Heart left ventricle (tissue), 16 donors: ENCODE measurements at regions not wholly inside any gene's neighbourhood (a gene's known extent, or its start where the extent isn't known, plus 50 kb on each side); places are given as distances from the start of the nearest gene placed in this dataset.

Experiments
- ATAC-seq, 4 donors: fragments of 200-7000 bp; cut with Tn5 transposase; one replicate each; pipeline ENCODE4 v1.9.1; 2020 to 2022; ENCODE audit warnings: moderate library complexity in 4 of 4, mild to moderate bottlenecking in 3 of 4, moderate number of reproducible peaks in 1 of 4
- DNase-seq, 5 donors: peaks; one replicate each; pipeline ENCODE4 v3.0.0-alpha.2; 2020
- H3K27ac ChIP-seq, 12 donors: fragments of 200-600 bp; sonication (generic) in 4 of 12; one replicate each; pipeline versions ENCODE4 v1.5.0 to v1.8.0; 2016 to 2022; ENCODE audit warnings: mild to moderate bottlenecking in 2 of 12
- H3K27me3 ChIP-seq, 9 donors: fragments of 200-600 bp; sonication (generic) in 2 of 9; one replicate each; pipeline versions ENCODE4 v1.5.1 to v1.8.0; 2016 to 2022; ENCODE audit warnings: mild to moderate bottlenecking in 3 of 9
- H3K36me3 ChIP-seq, 9 donors: fragments of 200-600 bp; sonication (generic) in 2 of 9; one replicate each; pipeline versions ENCODE4 v1.5.0 to v1.8.0; 2018 to 2022; ENCODE audit warnings: mild to moderate bottlenecking in 2 of 9
- H3K4me1 ChIP-seq, 12 donors: fragments of 200-600 bp; sonication (generic) in 4 of 12; one replicate each; pipeline versions ENCODE4 v1.5.0 to v1.8.0; 2016 to 2022; ENCODE audit warnings: mild to moderate bottlenecking in 3 of 12
- H3K4me3 ChIP-seq, 12 donors: fragments of 200-600 bp; sonication (generic) in 4 of 12; one replicate each; pipeline versions ENCODE4 v1.5.0 to v1.8.0; 2017 to 2022; ENCODE audit warnings: mild to moderate bottlenecking in 9 of 12, moderate library complexity in 4 of 12
- H3K9me3 ChIP-seq, 12 donors: fragments of 200-600 bp; sonication (generic) in 4 of 12; one replicate each; pipeline versions ENCODE4 v1.5.0 to v1.8.0; 2016 to 2022; ENCODE audit warnings: mild to moderate bottlenecking in 1 of 12
- POLR2A ChIP-seq, 2 donors: fragments of 450-650 bp; IDR thresholded peaks; one replicate each; pipeline ENCODE4 v1.6.1; 2017; ENCODE audit warnings: antibody characterized with exemption in 2 of 2, mild to moderate bottlenecking in 2 of 2, moderate library complexity in 2 of 2
- WGBS, 4 donors: extraction: QIAGEN DNeasy Blood & Tissue Kit in 2 of 4; methylation state at CpG; one replicate each; pipeline versions ENCODE4 v1.1.5 to v1.1.7; 2013 to 2018; 5-methylcytosine and 5-hydroxymethylcytosine counted together
- intact Hi-C, 10 donors: fragments of 100-400 bp; cut with DNase I; formaldehyde crosslinking; loops; one replicate each; pipeline versions ENCODE4 v1.11.1 to v1.14.2; 2022
- TF ChIP-seq, protein P1 (sequence below), 12 donors: fragments of 200-600 bp; sonication (generic) in 4 of 12; IDR thresholded peaks; one replicate each; pipeline versions ENCODE4 v1.5.0 to v1.8.0; 2018 to 2022; ENCODE audit warnings: antibody characterized with exemption in 12 of 12, mild to moderate bottlenecking in 5 of 12
- donor health status: ischemic (EF 13 %, LVEDD 7.1; RV severe dilation, severe dysfunction).
- donor health status: healthy with polysubstance abuse.
- donor health status: DM: no; HTN: yes; CAD: no.
- donor health status: DM: no; HTN: no; CAD: no.
- donor health status: ischemic (EF 25% LVEDD 6.9; RV normal size, moderate dysfunction).
- donor health status: ischemic (EF 25% LVEDD 5.7; RV mildly dilated, moderate dysfunction).
- donor health status: healthy.
- donor health status: DM: yes; HTN: yes; CAD: no.
- donor health status: ischemic (EF 35%, LVEDD 5.7; RV mildly dilated, moderate dysfunction).
- donor health status: nonischemic (EF 11% LVEDD 7.7; RV severe dilation, severe dysfunction).
- donor health status: DM: yes; HTN: yes; CAD: no.
- donor health status: PGD.
- donor health status: ischemic (EF 29% LVEDD 5.4; RV normal size, mild dysfunction).
- donor health status: nonischemic (EF 23%, LVEDD 6.1; RV moderate dilation, normal function).

DNA sequence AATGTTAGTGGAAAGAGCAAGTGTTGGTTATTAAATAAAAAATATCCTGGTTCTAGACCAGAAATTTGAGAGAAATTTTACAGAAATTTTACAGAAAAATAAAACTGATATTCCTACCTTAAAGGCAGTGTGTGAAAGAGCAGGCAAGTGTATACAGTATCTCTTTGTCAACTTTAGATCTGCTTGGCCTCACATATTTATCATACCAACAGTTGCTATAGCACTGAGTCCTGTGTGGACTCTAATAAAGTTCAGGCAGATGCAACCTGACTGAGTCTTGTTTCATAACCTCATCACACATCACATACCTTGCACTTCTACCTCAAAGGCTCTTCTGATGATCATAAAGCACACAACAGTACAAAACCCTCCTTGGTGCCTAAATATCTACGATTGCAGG, 552.4 kb upstream of the PCDH15 start:
- Histone ChIP-seq H3K4me3 (no peak overlapping the region), H3K9me3 (no peaks in the 10 kb centered on the region), H3K36me3 (no peaks in the 10 kb centered on the region), H3K27ac (no peak overlapping the region), H3K27me3 (no peaks in the 10 kb centered on the region), H3K4me1 (no peaks in the 10 kb centered on the region)
- ATAC-seq (no peak), DNase-seq (no peak)
- TF ChIP-seq, protein P1, sequence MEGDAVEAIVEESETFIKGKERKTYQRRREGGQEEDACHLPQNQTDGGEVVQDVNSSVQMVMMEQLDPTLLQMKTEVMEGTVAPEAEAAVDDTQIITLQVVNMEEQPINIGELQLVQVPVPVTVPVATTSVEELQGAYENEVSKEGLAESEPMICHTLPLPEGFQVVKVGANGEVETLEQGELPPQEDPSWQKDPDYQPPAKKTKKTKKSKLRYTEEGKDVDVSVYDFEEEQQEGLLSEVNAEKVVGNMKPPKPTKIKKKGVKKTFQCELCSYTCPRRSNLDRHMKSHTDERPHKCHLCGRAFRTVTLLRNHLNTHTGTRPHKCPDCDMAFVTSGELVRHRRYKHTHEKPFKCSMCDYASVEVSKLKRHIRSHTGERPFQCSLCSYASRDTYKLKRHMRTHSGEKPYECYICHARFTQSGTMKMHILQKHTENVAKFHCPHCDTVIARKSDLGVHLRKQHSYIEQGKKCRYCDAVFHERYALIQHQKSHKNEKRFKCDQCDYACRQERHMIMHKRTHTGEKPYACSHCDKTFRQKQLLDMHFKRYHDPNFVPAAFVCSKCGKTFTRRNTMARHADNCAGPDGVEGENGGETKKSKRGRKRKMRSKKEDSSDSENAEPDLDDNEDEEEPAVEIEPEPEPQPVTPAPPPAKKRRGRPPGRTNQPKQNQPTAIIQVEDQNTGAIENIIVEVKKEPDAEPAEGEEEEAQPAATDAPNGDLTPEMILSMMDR (IDR thresholded peaks at IDR 0.05), result no peak
- no peak for TF ChIP-seq POLR2A (IDR thresholded peaks at IDR 0.05)
- intact Hi-C loops, result no loop called here
- 74 to 85% (median 81%) methylated on average over 1 of the region's 1 CpG for WGBS, 4 donors

DNA sequence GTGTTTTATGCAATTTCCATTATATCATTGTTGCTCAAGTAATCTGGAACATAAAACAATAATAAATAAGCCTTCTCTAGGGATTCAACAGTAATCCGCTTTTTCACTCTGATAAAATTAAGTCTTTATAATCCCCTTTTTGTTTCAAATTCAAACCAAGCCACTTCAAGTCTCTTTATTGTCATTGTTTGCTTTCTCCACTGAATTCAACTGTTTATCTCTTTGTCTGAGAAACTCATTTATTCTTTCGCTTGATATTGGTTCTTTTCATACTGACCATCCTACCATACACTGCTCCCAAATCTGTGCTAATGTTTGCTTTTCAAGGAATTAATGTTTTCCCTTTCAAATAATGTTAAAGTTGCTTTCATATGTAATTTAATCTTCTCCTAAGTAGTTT, 550.4 kb upstream of the PCDH15 start:
- no peak overlapping the region for H3K4me3 ChIP-seq
- intact Hi-C loops, result no loop called here
- ATAC-seq (no peak), DNase-seq (no peak)
- WGBS, 4 donors, result 43 to 79% (median 61%) methylated on average over 2 of the region's 2 CpGs
- TF ChIP-seq, protein P1 (IDR thresholded peaks at IDR 0.05), result no peak
- no peak for TF ChIP-seq POLR2A (IDR thresholded peaks at IDR 0.05)
- H3K9me3 ChIP-seq, result no peaks in the 10 kb centered on the region
- H3K36me3 ChIP-seq, result no peaks in the 10 kb centered on the region
- no peaks in the 10 kb centered on the region for H3K27me3 ChIP-seq
- no peak overlapping the region for H3K27ac ChIP-seq
- H3K4me1 ChIP-seq, result no peaks in the 10 kb centered on the region

DNA sequence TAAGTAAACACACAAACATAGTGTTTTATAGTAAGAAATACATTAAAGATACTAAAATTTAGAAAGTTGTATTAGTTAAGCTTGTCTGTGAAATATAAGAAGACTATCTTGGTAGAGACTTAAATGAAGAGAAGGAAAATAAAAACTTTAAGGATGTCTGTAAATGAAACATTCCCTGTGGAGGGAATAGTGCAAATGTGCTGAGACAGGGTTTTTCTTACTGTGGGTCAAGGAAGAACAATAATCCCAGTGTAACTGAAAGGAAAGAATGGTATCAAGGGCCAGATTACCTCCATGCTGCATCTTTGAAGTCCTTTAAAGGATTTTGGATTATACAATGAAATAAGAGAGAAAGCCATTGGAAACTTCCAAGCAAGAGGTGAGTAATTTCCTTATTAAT, 547.5 kb upstream of the PCDH15 start:
- no peak for TF ChIP-seq POLR2A (IDR thresholded peaks at IDR 0.05)
- TF ChIP-seq, protein P1 (IDR thresholded peaks at IDR 0.05), result no peak
- intact Hi-C loops, result no loop called here
- Histone ChIP-seq H3K27ac (no peak overlapping the region), H3K36me3 (no peaks in the 10 kb centered on the region), H3K4me3 (no peak overlapping the region), H3K27me3 (no peaks in the 10 kb centered on the region), H3K4me1 (no peaks in the 10 kb centered on the region), H3K9me3 (no peaks in the 10 kb centered on the region)
- DNase-seq (no peak), ATAC-seq (no peak)

DNA sequence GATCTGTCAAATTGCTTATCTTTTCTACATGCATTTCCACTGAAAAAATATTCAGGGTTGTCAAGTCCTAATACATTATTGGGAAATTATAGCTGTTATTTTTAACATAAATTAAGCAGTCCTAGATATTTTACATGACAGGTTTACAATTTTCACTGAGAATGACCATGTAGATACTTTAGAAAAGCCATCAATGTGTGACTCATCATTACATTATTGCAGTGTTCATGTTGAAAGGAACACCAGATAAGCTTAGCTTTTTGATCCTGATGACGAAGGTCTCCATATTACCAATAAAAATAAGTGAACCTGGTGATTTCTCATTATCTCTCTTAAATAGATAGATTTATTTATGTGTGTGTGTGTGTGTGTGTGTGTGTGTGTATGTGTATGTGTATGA, 529.5 kb upstream of the PCDH15 start:
- DNase-seq, result no peak
- H3K27ac ChIP-seq, result no peak overlapping the region
- TF ChIP-seq, protein P1 (IDR thresholded peaks at IDR 0.05), result no peak
- TF ChIP-seq POLR2A (IDR thresholded peaks at IDR 0.05), result no peak
- no peaks in the 10 kb centered on the region for H3K27me3 ChIP-seq
- no peak for ATAC-seq
- H3K9me3 ChIP-seq, result no peaks in the 10 kb centered on the region
- no peaks in the 10 kb centered on the region for H3K4me1 ChIP-seq
- H3K4me3 ChIP-seq, result no peak overlapping the region
- intact Hi-C loops, result no loop called here
- 39 to 74% (median 53%) methylated on average over 1 of the region's 1 CpG for WGBS, 4 donors
- no peaks in the 10 kb centered on the region for H3K36me3 ChIP-seq
